ENCODE measurements at regions not wholly inside any gene's neighbourhood (a gene's known extent, or its start where the extent isn't known, plus 50 kb on each side); places are given as distances from the start of the nearest gene placed in this dataset.

DNA sequence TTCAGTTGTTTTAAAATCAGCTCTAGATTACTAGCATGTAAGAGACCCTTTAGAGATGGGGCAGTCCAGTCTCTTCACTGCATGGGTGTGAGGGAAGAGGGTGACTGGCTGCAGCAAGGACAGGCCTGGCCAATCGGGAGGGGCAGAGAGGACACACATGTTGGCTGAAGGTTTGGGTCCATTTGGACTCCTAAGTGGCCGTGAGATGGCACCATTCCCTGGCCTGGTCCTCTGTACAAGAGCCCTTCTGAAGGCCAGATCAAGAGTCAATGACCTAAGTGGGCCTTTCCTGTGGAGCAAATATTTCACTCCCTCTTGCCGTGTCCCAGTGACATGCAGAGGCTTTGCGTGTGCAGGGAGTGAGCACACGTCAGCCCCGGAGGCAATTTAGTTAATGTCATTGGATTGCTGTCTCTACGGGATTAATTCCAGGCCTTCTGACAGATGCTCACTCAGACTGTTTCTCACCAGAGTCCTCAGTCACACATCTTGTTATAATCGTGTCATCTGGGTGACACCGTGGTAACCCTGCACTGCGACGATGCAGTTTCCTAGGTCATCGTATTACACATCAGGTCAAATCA, 613.0 kb downstream of the NPHP4 start:
- no peak for DNase-seq (ENCODE audit: low spot score)

GRCh38 chr1:5376538-5377247, 615.5 kb downstream of the NPHP4 start:
- DNase-seq (ENCODE audit: low spot score) = no peak

GRCh38 chr1:5375481-5375880, 616.7 kb downstream of the NPHP4 start:
- no peak for DNase-seq (ENCODE audit: low spot score)

- no peak for DNase-seq (ENCODE audit: low spot score)
These were observed 618.0 kb downstream of the NPHP4 start for GRCh38 chr1:5374192-5374591.

GRCh38 chr1:5373281-5373680, 618.9 kb downstream of the NPHP4 start:
- no peak for DNase-seq (ENCODE audit: low spot score)

DNA sequence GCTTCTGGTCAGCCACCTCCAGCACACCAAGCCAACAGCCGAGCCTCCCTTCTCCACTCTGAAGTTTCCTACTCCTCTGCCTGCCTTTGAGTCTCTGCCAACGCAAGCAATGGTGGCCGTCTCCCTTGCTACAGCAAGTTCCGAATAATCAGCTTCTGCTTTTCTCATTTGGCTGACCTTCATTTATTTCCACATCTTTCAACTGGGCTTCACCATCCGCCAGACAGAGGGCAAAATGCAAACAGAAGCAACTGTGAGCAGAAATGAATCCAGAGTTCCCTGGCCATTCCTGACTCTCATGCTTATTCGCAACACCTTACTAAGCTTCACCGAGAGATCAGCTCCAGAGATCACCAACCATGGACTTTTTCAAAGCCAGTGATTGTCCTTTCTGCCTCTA, 621.0 kb downstream of the NPHP4 start:
- no peak for DNase-seq (ENCODE audit: low spot score)

DNA sequence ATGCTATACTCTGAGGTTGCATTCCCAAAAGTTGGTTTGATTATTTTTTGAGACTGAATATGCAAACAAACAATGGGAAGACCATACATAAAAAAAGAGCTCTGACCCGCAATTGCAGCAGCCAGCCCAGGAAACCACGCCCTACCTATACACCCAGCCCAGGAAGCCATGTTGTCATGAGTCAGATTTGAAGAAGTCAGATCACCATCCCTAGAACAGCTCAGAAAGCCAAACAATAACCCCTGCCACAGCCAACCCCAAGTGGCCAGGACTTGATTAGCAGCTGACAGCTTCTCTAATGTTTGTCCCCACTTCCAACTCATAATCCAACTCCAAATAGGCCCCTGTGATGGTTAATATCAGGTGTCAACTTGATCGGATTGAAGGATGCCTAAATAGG, 621.9 kb downstream of the NPHP4 start:
- no peak for DNase-seq (ENCODE audit: low spot score)

GRCh38 chr1:5369223-5369622, 623.0 kb downstream of the NPHP4 start:
- DNase-seq (ENCODE audit: low spot score) = no peak

GRCh38 chr1:5368201-5368600, 624.0 kb downstream of the NPHP4 start:
- no peak for DNase-seq (ENCODE audit: low spot score)

DNA sequence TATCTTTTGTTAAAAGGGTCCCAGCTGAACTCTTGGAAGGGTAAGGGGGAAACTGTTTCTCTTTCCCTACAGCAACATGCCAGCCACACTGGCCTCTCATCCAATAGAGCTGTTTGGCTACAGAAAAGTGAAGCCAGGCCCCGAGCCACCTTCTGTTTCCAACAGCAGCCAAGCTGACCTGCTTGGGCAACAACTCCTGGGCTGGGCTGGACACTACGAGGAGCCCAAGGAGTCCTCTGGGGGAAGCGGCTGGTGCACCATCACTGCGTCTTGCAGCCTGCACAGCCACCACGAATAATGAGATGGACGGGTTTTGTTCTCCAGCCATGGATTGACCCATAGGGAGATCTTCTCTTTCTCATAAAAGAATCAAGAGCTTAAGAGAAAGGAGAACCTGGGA, 624.9 kb downstream of the NPHP4 start:
- DNase-seq (ENCODE audit: low spot score) = no peak

GRCh38 chr1:5365751-5366150, 626.5 kb downstream of the NPHP4 start:
- no peak for DNase-seq (ENCODE audit: low spot score)

DNA sequence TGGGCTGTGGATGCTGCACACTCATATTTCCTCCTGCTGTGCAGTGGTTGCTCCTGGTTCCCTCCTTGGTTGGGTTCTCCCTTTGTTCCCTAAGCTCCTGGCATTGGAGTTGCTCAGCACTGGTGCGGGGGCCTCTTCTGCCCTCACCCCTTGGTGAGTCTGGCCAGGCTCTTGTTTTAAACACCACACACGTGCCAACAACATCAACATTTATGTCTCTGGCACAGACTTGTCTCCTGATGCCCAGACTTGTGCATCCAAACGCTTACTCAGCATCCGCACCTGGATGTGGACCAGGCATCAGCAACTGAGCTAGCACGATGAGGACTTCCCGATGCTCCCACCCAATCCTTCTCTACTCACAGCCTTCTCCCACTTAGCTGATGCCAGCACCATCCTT, 627.6 kb downstream of the NPHP4 start:
- DNase-seq (ENCODE audit: low spot score) = no peak

GRCh38 chr1:5354681-5355080, 637.5 kb downstream of the NPHP4 start:
- DNase-seq (ENCODE audit: low spot score) = no peak

GRCh38 chr1:5351366-5351765, 640.9 kb downstream of the NPHP4 start:
- DNase-seq (ENCODE audit: low spot score) = no peak

- no peak for DNase-seq (ENCODE audit: low spot score)
These were observed 642.7 kb downstream of the NPHP4 start for GRCh38 chr1:5349526-5349925.

GRCh38 chr1:5348732-5349465, 643.3 kb downstream of the NPHP4 start:
- no peak for DNase-seq (ENCODE audit: low spot score)

- DNase-seq (ENCODE audit: low spot score) = no peak
These were observed 644.5 kb downstream of the NPHP4 start for GRCh38 chr1:5347726-5348125.

GRCh38 chr1:5345556-5345955, 646.7 kb downstream of the NPHP4 start:
- no peak for DNase-seq (ENCODE audit: low spot score)

DNA sequence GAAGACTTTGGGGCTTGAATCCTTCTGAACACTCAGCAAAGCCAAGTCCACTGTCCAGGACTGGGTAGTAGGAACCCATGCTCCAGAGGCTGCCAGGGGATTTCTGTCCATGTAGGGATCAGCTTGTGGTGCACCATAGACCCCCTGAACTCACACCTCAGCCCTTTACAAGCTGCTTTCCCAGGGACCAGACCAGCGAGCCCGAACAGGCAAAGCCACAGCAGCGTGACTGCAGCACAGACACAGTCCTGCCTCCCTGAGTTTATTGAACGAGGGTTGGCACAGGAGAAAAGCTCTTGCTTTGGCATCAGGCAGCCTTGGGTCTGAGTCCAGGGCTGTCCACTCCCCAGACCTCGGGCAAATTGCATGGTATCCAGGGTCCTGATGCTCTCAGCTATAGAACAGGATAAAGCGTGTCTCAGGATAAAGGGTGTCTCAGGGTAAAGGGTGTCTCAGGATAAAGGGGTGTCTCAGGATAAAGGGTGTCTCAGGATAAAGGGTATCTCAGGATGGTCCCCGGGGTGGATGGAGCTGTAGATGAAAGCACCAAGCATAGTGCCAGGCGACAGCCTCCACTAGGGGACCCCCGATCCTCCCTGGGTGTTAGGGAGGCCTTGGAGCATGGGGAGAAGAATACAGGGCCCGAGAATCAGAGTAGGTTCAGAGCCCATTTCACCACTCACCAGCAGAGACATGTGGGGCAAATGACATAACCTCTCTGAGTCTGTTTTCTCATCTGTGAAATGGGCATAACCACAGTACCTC, 648.8 kb downstream of the NPHP4 start:
- DNase-seq (ENCODE audit: low spot score) = no peak

- DNase-seq (ENCODE audit: low spot score) = no peak
These were observed 649.4 kb downstream of the NPHP4 start for GRCh38 chr1:5342830-5343229.

GRCh38 chr1:5342172-5342571, 650.1 kb downstream of the NPHP4 start:
- no peak for DNase-seq (ENCODE audit: low spot score)

DNA sequence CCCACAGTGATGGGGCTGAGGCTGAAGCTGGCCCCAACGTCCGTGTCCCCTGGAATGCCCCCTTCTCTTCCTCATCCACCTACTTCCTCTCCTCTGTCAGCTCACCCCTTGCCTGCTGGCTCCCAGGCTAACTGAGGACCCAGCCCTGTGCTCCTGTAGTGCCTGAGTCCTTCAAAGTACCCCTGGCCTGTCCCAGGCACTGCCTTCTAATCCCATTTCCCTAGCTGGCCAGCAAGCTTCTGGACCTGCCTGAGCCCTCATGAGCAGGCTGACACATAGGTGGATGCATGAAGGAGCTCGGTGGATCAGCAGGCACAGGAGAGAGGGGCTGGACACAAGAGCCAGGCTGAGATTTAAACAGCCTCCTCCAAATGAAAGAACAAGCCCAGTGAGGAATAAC, 650.8 kb downstream of the NPHP4 start:
- no peak for DNase-seq (ENCODE audit: low spot score)

Measured in hepatic stellate cell (primary cell).